Stimulated activated CD8-positive, alpha-beta memory T cell treated with anti-CD3 and anti-CD28 coated beads, Interleukin-4, amount 100 ng/mL, for 48 hours (primary cell): ENCODE measurements at regions not wholly inside any gene's neighbourhood (a gene's known extent, or its start where the extent isn't known, plus 50 kb on each side); places are given as distances from the start of the nearest gene placed in this dataset.
"Not testable (repeated sequence)": the region's sequence is repeated elsewhere in the genome, so short reads cannot be mapped to it uniquely, and the experiment has no call there.

ENCODE experiments used
- DNase-seq: peaks from one replicate; pipeline ENCODE4 v3.0.0-alpha.2; 2020

DNA sequence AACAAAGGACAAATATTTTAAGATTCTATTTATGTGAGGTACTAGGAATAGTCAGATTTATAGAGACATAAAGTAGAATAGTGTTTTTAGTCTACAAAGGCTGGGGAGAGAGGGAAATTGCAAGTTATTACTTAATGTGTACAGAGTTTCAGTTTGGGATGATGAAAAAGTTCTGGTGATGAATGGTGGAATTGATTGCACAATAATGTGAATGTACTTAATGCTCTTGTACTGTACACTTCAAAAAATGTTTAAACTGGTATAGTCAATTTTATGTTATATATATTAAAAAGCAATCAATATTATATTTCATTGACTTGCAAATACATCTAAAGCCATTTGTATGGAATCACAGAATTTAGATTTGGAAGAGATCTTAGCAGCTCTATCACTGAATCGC, 213.4 kb downstream of the PPP1R3A start:
- DNase-seq: no peak

DNA sequence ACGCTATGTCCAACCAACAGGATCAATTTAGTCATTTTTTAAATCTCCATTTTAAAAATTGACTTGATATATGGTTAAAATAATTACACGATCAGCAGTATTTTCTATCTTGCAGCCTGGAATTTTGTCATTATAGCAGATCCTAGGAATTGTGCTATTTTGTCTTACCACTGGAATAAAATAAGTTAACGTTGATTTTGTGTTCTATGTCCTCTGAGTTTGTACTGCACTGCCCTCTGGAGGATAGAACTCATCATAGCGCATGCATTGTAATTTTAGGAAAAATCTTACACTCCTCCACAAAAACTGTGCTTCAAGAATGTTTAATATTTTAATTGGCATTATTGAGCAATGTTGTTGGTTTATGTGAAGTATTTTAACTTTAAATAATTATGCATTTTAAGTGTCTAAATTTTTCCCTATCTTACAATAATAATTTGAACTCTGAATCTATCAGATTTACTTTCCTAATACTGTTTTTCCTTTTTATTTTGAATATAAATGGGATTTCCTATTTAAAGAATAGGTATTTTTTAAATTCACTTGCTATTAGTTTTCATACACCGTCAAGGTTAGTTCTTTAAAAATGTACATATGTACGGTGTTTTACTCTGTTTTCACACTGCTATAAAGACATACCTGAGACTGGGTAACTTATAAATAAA, 220.1 kb downstream of the PPP1R3A start:
- DNase-seq: no peak

DNA sequence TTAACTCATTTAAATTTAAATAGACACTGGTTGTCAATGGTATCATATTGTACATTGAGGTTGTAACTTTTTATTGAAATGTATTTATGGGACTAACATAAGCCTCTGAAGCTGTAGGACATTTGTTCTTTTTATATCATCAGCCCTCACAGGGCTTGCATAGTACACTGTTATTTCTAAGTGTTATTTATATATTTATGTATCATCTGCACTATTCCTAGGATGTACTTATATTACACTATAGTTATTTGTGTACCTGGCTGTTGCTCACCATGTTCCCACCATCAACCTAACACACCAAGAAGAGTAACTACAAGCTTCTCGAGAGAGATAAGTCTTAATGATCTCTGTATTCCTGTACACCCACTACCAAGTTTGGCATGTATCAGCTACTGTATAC, 224.7 kb downstream of the PPP1R3A start:
- DNase-seq: no peak

DNA sequence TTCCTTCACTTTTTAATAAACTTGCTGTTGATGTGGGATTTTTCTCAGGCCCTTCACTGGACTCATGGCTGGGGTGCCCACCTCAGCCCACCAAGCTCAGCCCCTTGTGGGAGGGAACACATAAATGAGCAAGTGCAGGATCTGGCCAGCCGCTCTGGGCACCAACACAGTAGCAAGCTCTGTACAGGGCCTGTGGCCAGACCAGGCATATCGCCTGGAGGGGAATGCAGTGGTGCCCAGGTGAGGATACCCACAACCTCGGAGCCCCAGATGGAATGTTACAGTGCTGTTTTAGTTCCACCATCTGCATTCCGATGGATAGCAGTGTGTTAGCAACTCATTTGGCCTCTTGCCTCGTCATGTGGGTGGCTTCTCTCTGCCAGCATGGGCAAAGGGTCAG, 234.6 kb downstream of the PPP1R3A start:
- DNase-seq: no peak

DNA sequence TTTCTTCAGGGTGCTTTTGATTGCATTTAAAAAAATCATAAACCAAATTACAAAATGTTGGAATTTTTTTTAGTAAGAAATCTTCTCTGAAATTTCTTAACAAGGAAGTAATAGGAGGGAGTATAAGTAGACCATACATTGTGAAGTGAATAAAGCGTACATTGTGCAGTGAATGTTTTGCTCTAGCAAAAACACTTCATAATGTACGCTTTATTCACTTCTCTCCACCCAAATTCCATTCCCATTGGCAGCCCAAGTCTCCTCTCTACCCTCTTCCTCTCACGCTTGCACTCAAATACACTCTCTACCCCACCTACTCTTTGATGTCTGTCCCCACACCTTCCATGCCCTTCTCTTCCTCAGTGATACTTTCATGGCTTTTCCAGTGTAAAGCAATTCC, 241.0 kb downstream of the PPP1R3A start:
- no peak for DNase-seq

DNA sequence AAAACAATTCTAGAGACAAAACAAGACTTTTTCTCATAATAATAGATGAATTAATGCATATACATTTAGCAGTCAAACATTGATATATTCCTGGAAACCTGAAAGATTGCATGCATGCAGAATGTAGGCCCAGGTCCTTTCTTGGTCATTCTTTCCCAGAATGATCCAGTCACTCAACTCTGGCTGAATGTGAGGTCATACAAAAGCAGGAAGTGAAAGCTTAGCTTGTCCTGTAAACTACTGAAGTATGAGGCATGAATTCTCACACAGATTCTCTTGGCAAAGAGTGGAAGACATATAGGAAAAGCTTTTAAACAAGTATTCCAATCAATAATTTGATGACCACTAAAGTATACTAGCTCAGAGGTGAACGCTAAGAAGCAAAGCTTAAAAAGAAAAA, 253.9 kb downstream of the PPP1R3A start:
- no peak for DNase-seq

DNA sequence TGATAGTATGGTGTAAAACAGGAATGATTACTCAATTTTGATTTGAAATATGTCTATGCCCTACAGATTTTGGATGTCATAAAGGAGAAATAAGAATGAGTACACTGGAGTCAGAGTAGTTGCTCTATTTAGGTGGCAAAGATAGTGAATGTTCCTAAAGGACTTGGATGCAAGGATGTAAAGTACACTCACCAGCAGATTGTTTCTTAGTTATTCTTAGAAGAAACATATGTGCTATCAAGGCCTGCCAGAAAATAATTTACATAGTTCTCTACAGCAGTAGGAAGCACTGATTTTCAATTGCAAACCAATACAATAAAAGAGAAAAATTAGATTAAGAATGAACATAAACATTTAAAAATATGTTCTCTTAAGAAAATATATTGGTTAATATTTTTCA, 259.4 kb downstream of the PPP1R3A start:
- DNase-seq: no peak

DNA sequence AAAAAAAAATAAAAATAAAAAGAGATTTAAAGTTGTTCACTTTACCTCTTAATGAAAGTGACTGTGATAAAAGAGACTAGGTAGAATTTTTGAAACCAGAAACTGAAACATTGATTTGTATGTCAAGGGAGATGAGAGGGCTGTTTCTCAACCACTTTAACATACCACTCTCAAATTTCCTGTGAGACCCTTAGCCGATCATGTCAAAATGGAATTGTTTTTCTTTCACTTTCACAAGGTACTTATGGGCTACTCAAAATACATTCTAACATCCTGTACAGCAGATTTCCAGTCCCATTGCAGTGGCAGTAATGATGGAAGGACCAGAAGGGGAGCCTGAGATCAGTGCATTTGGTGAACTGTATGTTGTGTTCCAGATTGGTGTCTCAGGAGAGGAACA, 261.2 kb downstream of the PPP1R3A start:
- DNase-seq: no peak

DNA sequence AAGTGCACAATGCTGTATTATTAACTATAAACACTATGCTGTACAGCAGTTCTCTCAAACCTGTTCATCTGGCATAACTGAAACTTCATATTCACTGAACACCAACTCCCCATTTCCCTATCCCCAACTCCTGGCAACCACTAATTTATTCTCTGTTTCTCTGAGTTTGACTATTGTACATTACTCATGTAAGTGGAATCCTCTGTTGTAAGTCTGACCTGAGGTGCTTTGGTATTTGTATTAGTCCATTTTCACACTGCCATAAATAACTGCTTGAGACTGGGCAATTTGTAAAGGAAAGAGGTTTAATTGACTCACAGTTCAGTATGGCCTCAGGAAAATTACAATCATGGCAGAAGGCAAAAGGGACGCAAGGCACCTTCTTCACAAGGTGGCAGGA, 266.3 kb downstream of the PPP1R3A start:
- DNase-seq: no peak

DNA sequence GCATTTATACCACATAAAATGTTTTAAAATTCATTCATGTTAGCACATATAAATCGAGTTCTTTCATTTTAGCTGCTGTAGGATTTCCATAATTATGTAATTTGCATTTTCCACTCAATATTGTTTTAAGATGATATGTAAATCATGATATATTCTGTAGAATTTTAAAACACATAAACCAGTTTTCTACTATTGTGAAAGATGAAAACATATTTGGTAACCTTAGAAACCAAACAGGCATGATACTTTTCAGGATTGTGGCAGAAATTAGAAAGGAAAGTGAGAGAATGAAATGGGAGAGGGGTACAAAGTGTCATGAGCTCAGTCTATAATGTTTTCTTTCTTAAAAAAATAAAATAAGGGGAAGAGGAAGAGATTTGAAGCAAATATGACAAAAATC, 269.3 kb downstream of the PPP1R3A start:
- no peak for DNase-seq

DNA sequence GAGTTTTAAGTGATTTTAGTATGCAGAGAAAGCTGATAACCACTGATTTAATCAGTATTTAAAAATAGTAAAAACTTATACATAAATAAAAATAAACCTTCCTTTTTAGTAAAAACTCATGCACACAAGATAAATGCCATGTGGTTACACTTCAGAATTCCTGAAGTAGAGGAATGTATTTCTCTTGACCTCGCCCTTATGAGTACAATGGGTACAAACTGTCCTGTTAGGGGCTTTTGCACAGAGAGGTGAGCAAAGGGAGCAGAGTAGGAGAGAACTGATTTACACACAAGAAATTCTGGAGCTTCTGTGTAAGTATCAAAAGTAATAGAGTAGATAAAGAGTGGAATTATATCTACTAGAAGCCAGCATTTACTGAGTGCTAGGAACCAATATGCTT, 279.6 kb downstream of the PPP1R3A start:
- no peak for DNase-seq

DNA sequence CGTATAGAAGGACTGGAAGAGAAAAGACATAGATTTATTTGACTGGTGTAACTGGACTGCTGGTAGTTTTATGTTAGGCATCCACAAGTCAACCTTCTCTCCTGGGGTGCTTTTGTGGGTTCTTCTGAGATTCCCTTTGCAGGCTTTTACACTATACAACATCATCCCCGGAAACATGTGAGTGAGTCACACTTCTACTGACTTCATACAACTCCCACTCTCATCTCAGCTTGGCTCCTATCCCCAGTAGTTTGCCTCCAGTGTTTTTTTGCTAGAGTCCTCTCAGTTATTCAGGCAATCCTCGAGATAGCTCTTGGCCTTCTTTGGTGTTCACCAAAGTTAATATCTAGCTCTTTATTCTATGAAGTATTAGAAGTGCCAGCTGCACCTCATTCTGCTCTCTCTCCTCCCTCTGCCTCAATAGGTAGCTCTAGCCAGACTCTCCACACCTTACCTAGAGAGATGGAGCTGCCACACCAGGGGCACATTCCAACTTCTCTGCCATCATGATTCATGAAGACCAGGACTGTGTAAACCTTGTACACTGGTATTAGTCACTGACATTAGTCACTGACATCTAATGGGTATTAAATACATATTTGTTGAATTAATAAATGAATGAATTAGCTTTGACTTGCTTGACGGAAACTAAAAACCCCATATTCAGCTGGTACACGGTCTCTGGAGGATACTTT, 281.9 kb downstream of the PPP1R3A start:
- no peak for DNase-seq

DNA sequence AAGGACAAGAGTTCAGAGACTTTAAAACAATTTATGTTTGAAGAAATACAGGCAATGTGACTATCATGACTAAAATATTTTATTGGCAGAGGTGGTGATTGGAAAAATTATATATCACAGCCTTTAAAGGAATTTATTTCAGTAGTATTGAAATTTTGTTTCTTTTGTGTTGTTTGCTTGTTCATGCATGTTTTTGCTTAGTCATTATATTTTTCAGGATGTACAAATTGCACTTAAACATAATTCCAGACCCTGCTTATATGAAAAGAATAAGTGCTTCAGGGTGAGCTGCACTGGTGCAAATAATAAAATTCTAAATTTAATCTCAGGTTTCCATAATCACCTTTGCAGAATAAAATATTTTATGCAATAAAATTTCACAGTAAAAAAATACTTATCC, 283.3 kb downstream of the PPP1R3A start:
- no peak for DNase-seq

DNA sequence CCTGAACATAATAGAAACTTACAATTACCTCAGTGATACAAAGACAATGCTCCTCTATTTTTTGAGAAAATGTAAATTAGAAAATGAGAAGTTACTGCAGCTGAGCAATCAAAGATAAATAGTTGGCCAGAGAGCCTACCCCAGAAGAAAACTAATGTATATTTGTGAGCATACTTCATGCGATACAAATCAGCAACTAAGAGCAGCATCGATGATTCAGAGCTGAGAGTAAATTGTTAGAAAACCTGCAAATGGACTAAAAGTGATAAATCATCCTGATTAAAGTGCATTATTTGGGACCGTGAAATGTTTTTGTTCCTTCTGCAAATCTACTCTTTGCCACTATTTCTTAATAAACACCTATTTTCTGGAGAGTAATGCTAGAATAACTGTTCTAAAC, 285.7 kb downstream of the PPP1R3A start:
- DNase-seq: no peak

DNA sequence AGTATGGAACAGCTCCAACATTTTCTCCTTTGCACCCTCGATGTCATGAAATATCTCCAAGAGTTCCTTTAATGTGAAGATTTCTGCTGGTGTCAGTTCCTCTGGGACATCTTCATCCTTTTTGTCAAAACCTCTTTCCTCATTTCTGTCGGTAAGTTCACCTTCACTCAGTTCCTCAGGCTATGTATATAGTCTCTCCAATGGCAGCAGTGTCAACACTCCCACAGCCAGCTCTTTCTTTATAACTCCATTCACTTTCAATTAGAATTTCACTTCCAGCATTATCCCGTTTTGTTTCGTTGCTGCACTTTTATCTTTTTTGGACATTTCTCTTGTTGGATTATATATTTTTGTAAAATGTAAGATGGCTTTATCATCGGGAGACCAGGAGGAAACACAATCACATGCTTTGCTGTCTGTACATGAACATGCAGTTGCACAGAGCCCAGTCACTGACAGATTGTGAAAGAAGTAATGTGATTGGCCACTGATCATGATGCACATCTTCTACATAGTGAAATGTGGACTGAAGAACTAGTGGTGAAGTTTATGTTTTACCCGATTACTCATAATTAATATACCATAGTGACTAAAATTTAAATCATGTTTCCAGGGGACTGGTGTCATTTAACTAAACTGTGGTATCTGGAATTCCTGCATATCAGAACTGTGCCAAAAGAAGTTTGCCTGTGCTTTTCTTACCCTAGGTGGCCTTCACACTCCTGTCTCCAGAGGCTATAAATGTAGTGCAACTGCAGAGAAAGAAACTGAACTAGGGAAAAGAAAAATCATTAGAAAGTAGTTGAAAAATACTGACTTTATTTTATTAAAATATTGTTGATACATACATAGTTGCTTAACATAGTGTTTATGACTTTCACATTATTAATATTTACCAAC, 289.6 kb downstream of the PPP1R3A start:
- no peak for DNase-seq

DNA sequence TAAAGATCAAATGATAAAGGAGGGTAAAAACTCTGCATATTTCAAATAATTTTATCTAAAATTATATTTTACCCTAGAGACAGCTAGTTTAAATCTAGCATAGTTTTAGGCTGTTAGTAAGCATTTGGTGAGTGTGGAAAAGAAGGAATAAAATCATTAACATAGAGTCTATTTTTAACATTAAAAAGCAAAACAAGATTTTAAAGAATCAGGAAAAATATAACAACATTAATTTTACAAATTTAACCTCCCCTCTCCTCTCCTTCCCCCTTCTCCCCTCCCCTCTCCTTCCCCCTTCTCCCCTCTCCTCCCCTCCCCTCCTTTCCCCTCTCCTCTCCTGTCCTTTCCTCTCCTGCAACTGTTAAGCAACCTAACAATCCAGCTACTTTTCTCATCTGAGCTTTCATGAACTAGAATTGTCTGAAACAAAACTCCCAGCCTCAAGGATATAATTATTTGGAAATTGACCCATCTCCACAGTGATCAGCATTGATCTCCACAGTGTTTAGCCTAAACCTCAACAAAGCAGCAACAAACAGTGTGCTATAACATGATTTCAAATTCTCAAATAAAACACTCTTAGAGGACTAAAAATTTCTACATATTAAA, 293.2 kb downstream of the PPP1R3A start:
- DNase-seq: no peak

DNA sequence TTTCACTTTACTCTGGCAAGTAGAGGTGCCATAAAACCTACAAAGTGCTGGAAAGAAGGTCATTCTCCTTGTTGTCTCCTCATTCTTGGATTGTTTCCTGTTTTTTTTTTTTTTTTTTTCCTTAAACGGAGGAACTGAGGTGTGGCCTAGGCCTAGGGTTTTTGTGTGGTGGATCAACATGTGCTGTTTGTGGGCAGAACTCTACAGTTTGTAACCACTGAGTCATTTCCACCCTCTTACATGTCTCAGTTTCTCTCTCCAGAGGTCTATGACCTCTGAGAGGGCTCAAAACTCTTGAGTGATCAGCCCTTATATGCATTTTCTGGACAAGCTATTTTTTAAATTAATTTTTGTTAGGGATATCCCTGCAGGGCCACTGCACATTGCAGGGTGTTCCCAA, 296.0 kb downstream of the PPP1R3A start:
- no peak for DNase-seq

DNA sequence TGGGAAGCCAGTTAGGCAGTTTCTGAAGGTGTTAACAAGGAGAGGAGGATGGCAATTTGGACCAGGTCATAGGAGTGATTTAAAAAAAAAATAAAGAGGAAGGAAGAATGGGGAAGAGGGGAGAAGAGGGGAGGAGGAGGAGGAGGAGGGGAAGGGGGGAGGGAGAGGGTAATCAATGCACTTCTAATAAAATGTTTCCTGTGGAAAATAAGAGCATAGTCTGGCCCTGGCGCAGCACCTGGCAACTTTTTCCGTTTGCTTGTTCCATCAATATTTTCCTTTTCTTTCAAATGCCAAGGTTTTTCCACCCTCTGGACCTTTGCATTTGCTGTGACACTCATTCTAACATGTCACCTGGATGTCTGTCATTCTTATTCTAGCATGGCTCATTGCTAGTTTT, 308.2 kb downstream of the PPP1R3A start:
- no peak for DNase-seq

DNA sequence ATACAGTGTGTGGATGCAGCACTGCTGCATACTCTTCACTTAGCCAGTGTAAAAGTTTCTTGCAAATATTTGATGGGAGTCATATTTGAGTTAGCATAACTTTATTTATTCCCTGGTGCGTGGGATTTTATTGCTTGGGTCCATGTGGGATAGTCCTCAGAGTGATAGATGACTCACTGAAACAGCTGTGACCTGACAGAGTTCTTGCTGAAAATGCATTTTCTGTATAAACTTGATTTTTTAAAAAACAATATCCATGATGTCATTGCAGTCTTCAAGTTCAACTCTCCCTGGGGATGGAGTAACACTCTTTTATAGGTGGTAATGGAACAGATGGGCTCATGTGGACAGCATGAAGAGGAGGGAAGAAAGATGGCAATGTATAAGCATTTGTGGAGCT, 310.0 kb downstream of the PPP1R3A start:
- DNase-seq: no peak

DNA sequence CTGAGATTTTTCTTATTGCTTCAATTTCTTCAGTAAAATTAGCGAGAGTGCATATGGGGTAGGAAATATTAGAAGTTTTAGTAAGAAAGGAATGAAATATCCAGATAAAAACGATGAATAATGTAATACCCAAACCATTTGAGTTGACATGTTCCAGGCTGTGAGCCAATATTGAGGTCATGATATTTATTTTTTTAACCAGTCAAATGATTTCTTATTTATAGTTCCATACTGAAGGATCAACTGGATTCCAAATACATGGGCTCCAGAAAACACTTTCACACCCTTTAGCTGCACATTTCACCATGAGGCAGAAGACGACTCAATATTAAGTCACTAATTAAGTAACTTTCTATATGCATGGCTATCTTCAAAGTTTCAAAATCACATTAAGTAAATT, 312.5 kb downstream of the PPP1R3A start:
- DNase-seq: no peak

DNA sequence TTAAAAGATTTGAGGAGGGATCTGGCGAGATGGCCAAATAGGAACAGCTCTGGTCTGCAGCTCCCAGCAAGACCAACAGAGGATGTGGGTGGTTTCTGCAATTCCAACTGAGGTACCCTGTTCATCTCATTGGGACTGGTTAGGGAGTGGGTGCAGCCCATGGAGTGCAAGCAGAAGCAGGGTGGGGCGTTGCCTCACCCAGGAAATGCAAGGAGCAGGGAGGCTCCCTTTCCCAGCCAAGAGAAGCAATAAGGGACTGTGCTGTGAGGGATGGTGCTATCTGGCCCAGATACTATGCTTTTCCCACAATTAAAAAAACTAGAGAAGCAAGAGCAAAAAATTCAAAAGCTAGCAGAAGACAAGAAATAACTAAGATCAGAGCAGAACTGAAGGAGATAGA, 318.4 kb downstream of the PPP1R3A start:
- DNase-seq: not testable (repeated sequence)

DNA sequence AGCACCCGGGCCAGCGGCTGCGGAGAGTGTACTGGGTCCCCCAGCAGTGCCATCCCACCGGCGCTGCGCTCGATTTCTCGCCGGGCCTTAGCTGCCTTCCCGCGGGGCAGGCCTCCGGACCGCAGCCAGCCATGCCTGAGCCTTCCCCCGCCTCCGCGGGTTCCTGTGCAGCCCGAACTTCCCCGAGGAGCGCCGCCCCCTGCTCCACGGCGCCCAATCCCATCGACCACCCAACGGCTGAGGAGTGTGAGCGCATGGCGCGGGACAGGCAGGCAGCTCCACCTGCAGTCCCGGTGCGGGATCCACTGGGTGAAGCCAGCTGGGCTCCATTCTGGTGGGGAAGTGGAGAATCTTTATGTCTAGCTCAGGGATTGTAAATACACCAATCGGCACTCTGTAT, 325.4 kb downstream of the PPP1R3A start:
- not testable (repeated sequence) for DNase-seq

DNA sequence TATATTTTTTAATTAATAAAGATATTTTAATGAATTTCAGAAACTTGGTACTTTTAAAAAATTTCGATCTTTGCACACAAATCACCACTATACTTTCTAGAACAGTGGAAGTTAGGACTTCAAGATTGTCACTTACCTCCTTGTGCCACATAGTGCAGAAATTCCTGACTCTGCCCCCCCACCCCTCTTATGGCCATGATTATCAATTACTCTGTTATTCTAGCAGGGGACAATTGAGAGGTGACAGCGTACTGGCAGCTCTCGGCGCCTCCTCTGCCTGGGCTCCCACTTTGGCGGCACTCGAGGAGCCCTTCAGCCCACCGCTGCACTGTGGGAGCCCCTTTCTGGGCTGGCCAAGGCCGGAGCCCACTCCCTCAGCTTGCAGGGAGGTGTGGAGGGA, 325.9 kb downstream of the PPP1R3A start:
- not testable (repeated sequence) for DNase-seq

DNA sequence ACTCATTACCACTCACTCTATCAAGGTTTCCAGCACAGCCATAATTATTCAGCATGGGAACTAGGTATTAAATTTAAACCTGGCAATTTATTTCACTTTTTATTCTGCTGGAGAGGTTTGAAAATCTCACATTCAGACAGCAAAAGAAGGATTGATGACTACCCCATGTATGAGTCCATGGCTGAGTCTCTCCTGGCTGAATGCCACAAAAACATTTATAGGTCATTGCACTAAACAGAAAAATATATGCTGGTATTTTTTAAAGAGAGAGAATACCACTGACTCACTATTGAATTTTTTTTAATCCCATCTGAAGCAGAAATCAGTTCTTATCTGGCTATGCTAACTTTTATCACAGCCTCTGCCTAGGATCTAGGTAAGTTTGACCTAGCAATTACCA, 336.3 kb downstream of the PPP1R3A start:
- DNase-seq: no peak
